ENCODE measurements at regions not wholly inside any gene's neighbourhood (a gene's known extent, or its start where the extent isn't known, plus 50 kb on each side); places are given as distances from the start of the nearest gene placed in this dataset.

DNA sequence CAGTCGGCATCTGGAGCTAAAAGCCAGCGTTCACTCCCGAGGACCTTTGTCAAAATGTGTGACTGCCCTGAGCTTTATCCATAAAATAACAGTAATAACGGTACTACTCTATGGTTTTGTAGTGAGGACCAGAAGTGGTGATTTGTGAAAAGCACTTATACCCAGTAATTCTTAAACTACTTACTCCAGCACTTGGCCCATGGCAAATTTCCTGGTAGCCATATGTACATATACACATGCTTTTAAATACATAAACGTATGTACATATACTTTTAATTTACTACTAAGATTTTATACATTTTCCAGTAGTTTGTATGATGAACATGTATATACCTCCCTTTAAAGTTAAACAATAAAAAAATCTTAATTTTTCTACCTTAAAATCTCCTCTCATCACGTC, 163.8 kb upstream of the TMEM132C start:
- Histone ChIP-seq H3K27ac (ENCODE audit: low read depth, low read length, poor library complexity, severe bottlenecking) (no peak overlapping the region), H3K27me3 (ENCODE audit: insufficient read depth, low read length) (no peaks in the 10 kb centered on the region), H4K20me1 (ENCODE audit: insufficient read depth, low read length) (no peaks in the 10 kb centered on the region), H3K36me3 (ENCODE audit: insufficient read depth, low read length) (no peaks in the 10 kb centered on the region), H3K9me3 (ENCODE audit: low read length) (no peaks in the 10 kb centered on the region), H3K79me2 (ENCODE audit: insufficient read depth, low read length) (no peaks in the 10 kb centered on the region), H2AFZ (ENCODE audit: low read length) (no peak overlapping the region), H3K4me3 (ENCODE audit: low read depth, low read length, poor library complexity, severe bottlenecking) (no peak overlapping the region), H3K9me2 (ENCODE audit: low read depth, low read length) (no peaks in the 10 kb centered on the region), H3K4me2 (ENCODE audit: low read length) (no peak overlapping the region), H3K9ac (ENCODE audit: low read length) (no peak overlapping the region), H3F3A (ENCODE audit: insufficient read depth, low read length) (no peaks in the 10 kb centered on the region), H3K4me1 (ENCODE audit: insufficient read depth, low read length, severe bottlenecking) (no peaks in the 10 kb centered on the region)
- TF ChIP-seq EZH2 (IDR thresholded peaks at IDR 0.05; ENCODE audit: borderline replicate concordance, low read length): no peak
- TF ChIP-seq, protein P1, sequence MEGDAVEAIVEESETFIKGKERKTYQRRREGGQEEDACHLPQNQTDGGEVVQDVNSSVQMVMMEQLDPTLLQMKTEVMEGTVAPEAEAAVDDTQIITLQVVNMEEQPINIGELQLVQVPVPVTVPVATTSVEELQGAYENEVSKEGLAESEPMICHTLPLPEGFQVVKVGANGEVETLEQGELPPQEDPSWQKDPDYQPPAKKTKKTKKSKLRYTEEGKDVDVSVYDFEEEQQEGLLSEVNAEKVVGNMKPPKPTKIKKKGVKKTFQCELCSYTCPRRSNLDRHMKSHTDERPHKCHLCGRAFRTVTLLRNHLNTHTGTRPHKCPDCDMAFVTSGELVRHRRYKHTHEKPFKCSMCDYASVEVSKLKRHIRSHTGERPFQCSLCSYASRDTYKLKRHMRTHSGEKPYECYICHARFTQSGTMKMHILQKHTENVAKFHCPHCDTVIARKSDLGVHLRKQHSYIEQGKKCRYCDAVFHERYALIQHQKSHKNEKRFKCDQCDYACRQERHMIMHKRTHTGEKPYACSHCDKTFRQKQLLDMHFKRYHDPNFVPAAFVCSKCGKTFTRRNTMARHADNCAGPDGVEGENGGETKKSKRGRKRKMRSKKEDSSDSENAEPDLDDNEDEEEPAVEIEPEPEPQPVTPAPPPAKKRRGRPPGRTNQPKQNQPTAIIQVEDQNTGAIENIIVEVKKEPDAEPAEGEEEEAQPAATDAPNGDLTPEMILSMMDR (IDR thresholded peaks at IDR 0.05; ENCODE audit: low read length): no peak

DNA sequence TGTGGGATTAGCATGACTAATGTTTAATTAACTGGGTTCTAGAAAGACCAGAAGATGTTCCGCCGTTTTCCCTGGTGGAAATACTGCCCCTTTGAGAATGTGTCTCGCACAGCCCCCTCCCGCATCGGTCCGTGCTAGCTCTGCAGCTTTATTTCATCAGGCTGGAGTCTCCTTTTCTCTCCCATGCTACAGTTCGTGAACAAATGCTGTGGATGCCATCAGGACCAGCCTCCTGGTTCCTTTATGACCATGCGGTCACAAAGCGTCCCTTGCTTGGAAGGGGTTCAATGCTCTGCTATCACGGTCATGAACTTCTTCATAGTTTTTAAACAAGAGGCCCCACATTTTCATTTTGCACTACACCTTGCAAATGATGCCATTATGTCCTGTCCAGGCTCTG, 157.7 kb upstream of the TMEM132C start:
- no peak overlapping the region for H2AFZ ChIP-seq (ENCODE audit: low read length)
- no peak for TF ChIP-seq EZH2 (IDR thresholded peaks at IDR 0.05; ENCODE audit: borderline replicate concordance, low read length)
- TF ChIP-seq, protein P1 (IDR thresholded peaks at IDR 0.05; ENCODE audit: low read length): no peak
- H4K20me1 ChIP-seq (ENCODE audit: insufficient read depth, low read length): no peaks in the 10 kb centered on the region

DNA sequence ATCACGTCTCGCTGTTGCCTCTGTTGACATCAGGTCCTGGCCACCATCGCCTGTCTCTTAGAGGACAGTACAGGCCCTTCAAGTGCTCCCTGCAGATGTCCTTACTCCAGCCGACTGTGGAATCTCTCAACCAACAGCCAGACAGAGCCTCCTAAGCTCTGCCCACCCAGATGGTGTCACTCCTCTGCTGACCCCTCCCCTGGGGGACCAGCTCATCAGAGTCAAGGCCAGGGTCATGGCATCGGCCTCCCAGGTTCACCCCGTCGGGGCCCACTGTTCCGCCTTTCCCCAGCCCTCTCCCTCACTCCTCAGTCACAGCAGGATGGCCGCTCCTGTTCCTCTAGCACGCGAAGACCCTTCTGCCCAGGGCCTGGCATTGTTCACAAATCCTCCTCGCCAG, 157.3 kb upstream of the TMEM132C start:
- no peaks in the 10 kb centered on the region for H3K79me2 ChIP-seq (ENCODE audit: insufficient read depth, low read length)
- H3K4me2 ChIP-seq (ENCODE audit: low read length): no peak overlapping the region
- H3K4me3 ChIP-seq (ENCODE audit: low read depth, low read length, poor library complexity, severe bottlenecking): no peak overlapping the region
- H3K36me3 ChIP-seq (ENCODE audit: insufficient read depth, low read length): no peaks in the 10 kb centered on the region
- H3K9me3 ChIP-seq (ENCODE audit: low read length): no peaks in the 10 kb centered on the region
- TF ChIP-seq, protein P1 (IDR thresholded peaks at IDR 0.05; ENCODE audit: low read length): no peak
- no peak for TF ChIP-seq EZH2 (IDR thresholded peaks at IDR 0.05; ENCODE audit: borderline replicate concordance, low read length)
- no peaks in the 10 kb centered on the region for H4K20me1 ChIP-seq (ENCODE audit: insufficient read depth, low read length)
- no peaks in the 10 kb centered on the region for H3K4me1 ChIP-seq (ENCODE audit: insufficient read depth, low read length, severe bottlenecking)
- H3K27me3 ChIP-seq (ENCODE audit: insufficient read depth, low read length): no peaks in the 10 kb centered on the region
- H3F3A ChIP-seq (ENCODE audit: insufficient read depth, low read length): no peaks in the 10 kb centered on the region
- H2AFZ ChIP-seq (ENCODE audit: low read length): no peak overlapping the region
- no peaks in the 10 kb centered on the region for H3K9me2 ChIP-seq (ENCODE audit: low read depth, low read length)
- H3K9ac ChIP-seq (ENCODE audit: low read length): no peak overlapping the region
- H3K27ac ChIP-seq (ENCODE audit: low read depth, low read length, poor library complexity, severe bottlenecking): no peak overlapping the region

More for the DNA sequence above, 157.7 kb upstream of the TMEM132C start:
- Histone ChIP-seq H3F3A (ENCODE audit: insufficient read depth, low read length) (no peaks in the 10 kb centered on the region), H3K27me3 (ENCODE audit: insufficient read depth, low read length) (no peaks in the 10 kb centered on the region), H3K4me2 (ENCODE audit: low read length) (no peak overlapping the region), H3K36me3 (ENCODE audit: insufficient read depth, low read length) (no peaks in the 10 kb centered on the region), H3K79me2 (ENCODE audit: insufficient read depth, low read length) (no peaks in the 10 kb centered on the region), H3K4me3 (ENCODE audit: low read depth, low read length, poor library complexity, severe bottlenecking) (no peak overlapping the region), H3K9ac (ENCODE audit: low read length) (no peak overlapping the region), H3K4me1 (ENCODE audit: insufficient read depth, low read length, severe bottlenecking) (no peaks in the 10 kb centered on the region), H3K27ac (ENCODE audit: low read depth, low read length, poor library complexity, severe bottlenecking) (no peak overlapping the region), H3K9me2 (ENCODE audit: low read depth, low read length) (no peaks in the 10 kb centered on the region), H3K9me3 (ENCODE audit: low read length) (no peaks in the 10 kb centered on the region)
